ENCODE measurements at regions not wholly inside any gene's neighbourhood (a gene's known extent, or its start where the extent isn't known, plus 50 kb on each side); places are given as distances from the start of the nearest gene placed in this dataset.

- no peak for DNase-seq
Observed at GRCh38 chr5:165152058-165152457, 1646.6 kb downstream of the MAT2B start.

- no peak for DNase-seq
Observed at GRCh38 chr5:165157219-165157618, 1651.8 kb downstream of the MAT2B start.

- no peak for DNase-seq
Observed at GRCh38 chr5:165161204-165161603, 1655.8 kb downstream of the MAT2B start.

GRCh38 chr5:165163861-165164260 lies 1658.4 kb downstream of the MAT2B start:
- no peak for DNase-seq

GRCh38 chr5:165173651-165174050 lies 1668.2 kb downstream of the MAT2B start:
- DNase-seq, result peak; percentile 18

- DNase-seq, result peak; percentile 22
Observed at GRCh38 chr5:165175041-165175440, 1669.6 kb downstream of the MAT2B start.

GRCh38 chr5:165184183-165184582 lies 1678.8 kb downstream of the MAT2B start:
- DNase-seq, result no peak

GRCh38 chr5:165185716-165186115 lies 1680.3 kb downstream of the MAT2B start:
- no peak for DNase-seq

- DNase-seq, result no peak
Observed at GRCh38 chr5:165187815-165188214, 1682.4 kb downstream of the MAT2B start.

- DNase-seq, result no peak
Observed at GRCh38 chr5:165188556-165189175, 1683.2 kb downstream of the MAT2B start.

- no peak for DNase-seq
Observed at GRCh38 chr5:165196961-165197360, 1691.5 kb downstream of the MAT2B start.

- no peak for DNase-seq
Observed at GRCh38 chr5:165201369-165201768, 1696.0 kb downstream of the MAT2B start.

- DNase-seq, result no peak
Observed at GRCh38 chr5:165201771-165202518, 1696.5 kb downstream of the MAT2B start.

- no peak for DNase-seq
Observed at GRCh38 chr5:165202519-165202910, 1697.1 kb downstream of the MAT2B start.

- DNase-seq, result no peak
Observed at GRCh38 chr5:165209101-165209727, 1703.8 kb downstream of the MAT2B start.

- no peak for DNase-seq
Observed at GRCh38 chr5:165224366-165225045, 1719.1 kb downstream of the MAT2B start.

- no peak for DNase-seq
Observed at GRCh38 chr5:165227515-165227914, 1722.1 kb downstream of the MAT2B start.

GRCh38 chr5:165228184-165228583 lies 1722.8 kb downstream of the MAT2B start:
- DNase-seq, result no peak

- no peak for DNase-seq
Observed at GRCh38 chr5:165231821-165232508, 1726.5 kb downstream of the MAT2B start.

GRCh38 chr5:165232509-165233028 lies 1727.2 kb downstream of the MAT2B start:
- DNase-seq, result no peak

- no peak for DNase-seq
Observed at GRCh38 chr5:165241811-165242210, 1736.4 kb downstream of the MAT2B start.

- DNase-seq, result no peak
Observed at GRCh38 chr5:165242646-165243045, 1737.2 kb downstream of the MAT2B start.

GRCh38 chr5:165244407-165244806 lies 1739.0 kb downstream of the MAT2B start:
- no peak for DNase-seq

Measured in right hindlimb (tissue), 1 donor.